Vagina (tissue), 2 donors: ENCODE measurements at regions not wholly inside any gene's neighbourhood (a gene's known extent, or its start where the extent isn't known, plus 50 kb on each side); places are given as distances from the start of the nearest gene placed in this dataset.

Experiments used
- DNase-seq, 2 donors: peaks; one replicate each; pipeline ENCODE4 v3.0.0-alpha.2; 2017; ENCODE audit errors: extremely low spot score in 2 of 2
- H3K27ac ChIP-seq: fragments of 200-600 bp; sonication (generic); one replicate; pipeline ENCODE4 v1.5.1; 2019
- H3K27me3 ChIP-seq: fragments of 200-600 bp; sonication (generic); one replicate; pipeline ENCODE4 v1.5.1; 2019
- H3K36me3 ChIP-seq, 2 donors: fragments of 200-600 bp; sonication (generic); one replicate each; pipeline ENCODE4 v1.5.1; 2017 to 2019
- H3K4me1 ChIP-seq: fragments of 200-600 bp; sonication (generic); one replicate; pipeline ENCODE4 v1.5.1; 2019
- H3K4me3 ChIP-seq, 2 donors: fragments of 200-600 bp; sonication (generic); 1 replicate in 1 of 2; 2 replicates in 1 of 2; pipeline ENCODE4 v1.5.1; 2016 to 2019
- H3K9me3 ChIP-seq: fragments of 200-600 bp; sonication (generic); one replicate; pipeline ENCODE4 v1.5.1; 2019
- CTCF ChIP-seq, 3 experiments: fragments of 450-650 bp in 2 of 3; fragments of 200-600 bp in 1 of 3; sonication (generic) in 1 of 3; IDR thresholded peaks; one replicate each; pipeline ENCODE4 v1.5.1; 2017 to 2019; ENCODE audit warnings: antibody characterized with exemption in 3 of 3, mild to moderate bottlenecking in 2 of 3, moderate library complexity in 2 of 3
- POLR2A ChIP-seq, 2 donors: fragments of 450-650 bp; IDR thresholded peaks; one replicate each; pipeline ENCODE4 v1.6.1; 2017; ENCODE audit warnings: antibody characterized with exemption in 2 of 2, mild to moderate bottlenecking in 2 of 2, moderate library complexity in 2 of 2
- POLR2AphosphoS5 ChIP-seq, 2 donors: sonication (generic); formaldehyde crosslinking; IDR thresholded peaks; one replicate each; pipeline ENCODE4 v1.9.0; 2017; ENCODE audit warnings: antibody characterized with exemption in 2 of 2, mild to moderate bottlenecking in 2 of 2, low read depth in 1 of 2; ENCODE audit not compliant: insufficient read depth in 1 of 2
- intact Hi-C: fragments of 100-400 bp; cut with DNase I; formaldehyde crosslinking; loops from one replicate; pipeline ENCODE4 v1.15.1; 2023

DNA sequence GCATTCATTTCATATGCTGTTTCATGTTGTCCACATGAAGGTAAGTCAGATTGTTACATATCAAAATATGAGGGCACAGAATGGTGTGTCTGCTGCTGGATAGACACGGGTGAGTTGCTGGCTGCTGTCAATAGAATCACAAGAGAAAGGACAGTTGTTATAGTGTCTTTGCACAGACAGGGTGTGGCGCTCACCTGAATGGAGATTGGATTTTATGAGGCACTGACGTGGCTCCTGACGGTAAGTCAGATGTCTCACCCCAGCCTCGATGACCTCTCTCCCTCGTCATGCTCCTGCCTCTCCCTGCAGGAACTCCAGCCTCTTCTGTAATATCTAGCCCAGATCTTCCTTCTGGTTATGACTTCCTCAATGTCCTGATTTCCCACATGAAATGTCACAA, 75.4 kb upstream of the SELENOP start:
- Histone ChIP-seq H3K36me3 (no peaks in the 10 kb centered on the region), H3K4me1 (peaks cover 8% of the 10 kb centered on the region), H3K9me3 (no peaks in the 10 kb centered on the region), H3K27me3 (no peaks in the 10 kb centered on the region), H3K27ac (no peak overlapping the region), H3K4me3 (no peak overlapping the region)
- peak in 1 of 2 donors; percentile 7 for TF ChIP-seq POLR2AphosphoS5 (IDR thresholded peaks at IDR 0.05; ENCODE audit: insufficient read depth in 1 of 2, low read depth in 1 of 2)
- no peak for TF ChIP-seq POLR2A (IDR thresholded peaks at IDR 0.05)
- intact Hi-C loops: no loop called here
- DNase-seq: no peak

DNA sequence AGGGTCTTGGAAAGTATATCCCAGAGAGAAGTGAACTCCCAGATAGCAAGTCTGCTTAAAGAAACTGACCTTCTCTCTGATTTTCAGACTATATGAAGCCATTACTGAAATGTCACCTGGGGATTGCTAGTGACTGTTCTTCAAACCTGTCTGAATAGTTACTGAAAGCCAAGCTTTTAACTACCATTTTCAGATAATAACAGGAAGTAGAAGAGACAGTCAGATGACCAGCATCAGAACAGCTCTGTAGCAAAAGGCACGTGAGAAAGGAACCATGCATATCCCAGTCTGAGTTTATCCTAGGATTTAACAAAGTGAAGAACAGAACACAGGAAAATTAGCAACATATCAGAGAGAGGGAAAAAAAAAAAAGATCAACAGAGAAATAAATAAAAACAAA, 74.9 kb upstream of the SELENOP start:
- Histone ChIP-seq H3K27ac (no peak overlapping the region), H3K9me3 (no peaks in the 10 kb centered on the region), H3K4me1 (peaks cover 8% of the 10 kb centered on the region), H3K27me3 (no peaks in the 10 kb centered on the region), H3K36me3 (no peaks in the 10 kb centered on the region), H3K4me3 (no peak overlapping the region)
- no peak for DNase-seq
- intact Hi-C loops: no loop called here
- TF ChIP-seq POLR2AphosphoS5 (IDR thresholded peaks at IDR 0.05; ENCODE audit: insufficient read depth in 1 of 2, low read depth in 1 of 2) (no peak), CTCF (IDR thresholded peaks at IDR 0.05) (no peak), POLR2A (IDR thresholded peaks at IDR 0.05) (no peak)

DNA sequence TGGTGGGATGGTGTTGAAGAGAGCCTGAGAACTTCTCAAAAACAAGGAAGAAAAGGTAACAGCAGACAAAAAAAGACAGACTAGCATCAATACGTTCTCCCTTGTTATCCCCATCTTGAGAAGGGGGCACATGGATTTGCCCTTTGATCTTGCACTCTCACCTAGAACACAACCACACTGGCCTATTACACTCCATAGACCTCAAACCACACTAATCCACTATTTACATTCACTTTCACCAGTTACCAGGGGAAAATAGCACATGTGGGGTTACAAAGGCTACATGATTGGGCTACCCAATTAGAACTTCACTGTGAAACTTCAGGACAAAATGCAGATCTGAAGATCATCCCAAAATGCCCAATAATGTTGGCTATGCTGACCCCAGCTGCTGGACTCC, 72.6 kb upstream of the SELENOP start:
- no peak overlapping the region for H3K27ac ChIP-seq
- no peak for DNase-seq
- no peaks in the 10 kb centered on the region for H3K27me3 ChIP-seq
- H3K9me3 ChIP-seq: no peaks in the 10 kb centered on the region
- H3K36me3 ChIP-seq: no peaks in the 10 kb centered on the region
- TF ChIP-seq CTCF (IDR thresholded peaks at IDR 0.05) (no peak), POLR2AphosphoS5 (IDR thresholded peaks at IDR 0.05; ENCODE audit: insufficient read depth in 1 of 2, low read depth in 1 of 2) (no peak), POLR2A (IDR thresholded peaks at IDR 0.05) (no peak)
- H3K4me3 ChIP-seq: no peak overlapping the region
- intact Hi-C loops: no loop called here
- H3K4me1 ChIP-seq: peaks cover 8% of the 10 kb centered on the region

DNA sequence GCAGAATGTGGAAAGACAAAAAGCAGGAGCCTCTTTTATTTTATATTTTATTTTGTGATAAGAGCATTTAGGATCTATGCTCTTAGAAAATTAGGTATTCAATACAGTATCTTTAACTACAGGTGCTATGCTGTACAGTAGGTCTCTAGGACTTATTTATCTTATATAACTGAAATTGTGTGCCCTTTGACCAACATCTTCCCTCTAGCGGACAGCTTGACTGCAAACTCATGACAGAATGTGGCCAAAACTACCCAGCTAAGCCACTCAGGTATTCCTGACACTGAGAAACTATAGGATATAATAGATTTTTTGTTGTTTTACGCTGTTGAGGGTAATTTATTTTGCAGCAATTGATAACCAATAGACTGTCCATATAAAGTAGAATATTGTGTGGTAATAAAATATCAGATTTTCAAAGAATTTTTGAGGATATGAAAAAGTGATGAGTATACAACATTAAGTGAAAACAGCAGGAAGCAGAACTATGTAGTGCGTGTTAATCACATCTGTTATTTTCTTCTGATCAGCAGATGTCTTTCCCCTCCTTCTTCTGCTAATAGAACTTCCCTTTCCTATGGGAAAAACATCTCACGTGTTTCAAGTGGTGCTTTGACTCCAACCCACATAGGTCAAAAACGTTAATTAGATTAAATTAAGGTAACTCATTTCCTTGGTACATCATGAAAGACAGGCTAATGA, 69.9 kb upstream of the SELENOP start:
- Histone ChIP-seq H3K9me3 (no peaks in the 10 kb centered on the region), H3K27ac (no peak overlapping the region), H3K27me3 (no peaks in the 10 kb centered on the region), H3K4me3 (no peak overlapping the region), H3K4me1 (no peaks in the 10 kb centered on the region), H3K36me3 (no peaks in the 10 kb centered on the region)
- DNase-seq: no peak
- TF ChIP-seq CTCF (IDR thresholded peaks at IDR 0.05) (no peak), POLR2AphosphoS5 (IDR thresholded peaks at IDR 0.05; ENCODE audit: insufficient read depth in 1 of 2, low read depth in 1 of 2) (no peak), POLR2A (IDR thresholded peaks at IDR 0.05) (no peak)
- intact Hi-C loops: no loop called here

DNA sequence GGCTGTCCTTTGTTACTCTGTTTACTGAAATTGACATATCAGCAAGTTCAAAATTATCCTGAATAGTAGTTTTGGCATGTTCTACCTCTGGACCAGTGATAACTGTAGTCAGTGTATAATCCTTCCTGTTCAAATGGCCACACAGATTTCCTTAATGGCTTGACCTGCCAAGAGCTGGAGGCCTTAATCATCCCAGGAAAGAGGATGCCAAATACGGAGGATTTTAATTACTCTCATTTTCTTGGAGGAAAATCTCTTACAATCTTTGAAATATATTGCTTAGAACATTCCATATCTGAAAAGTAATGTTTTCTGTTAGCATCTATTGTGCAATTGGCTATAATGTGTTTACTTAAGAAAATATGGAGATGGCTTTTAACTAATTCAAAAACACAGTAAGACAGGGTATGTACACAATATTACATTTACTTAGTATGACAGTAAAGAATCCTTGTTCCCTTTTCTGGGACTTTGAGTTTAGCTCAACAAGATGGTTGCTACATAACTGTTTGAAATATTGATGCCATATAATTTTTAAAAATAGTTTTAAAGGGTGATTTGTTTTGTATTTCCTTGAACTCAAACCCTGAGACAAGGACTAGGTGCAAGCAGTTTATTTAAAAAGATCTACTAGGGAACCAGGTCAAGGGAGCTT, 68.9 kb upstream of the SELENOP start:
- Histone ChIP-seq H3K27ac (no peak overlapping the region), H3K36me3 (no peaks in the 10 kb centered on the region), H3K4me3 (no peak overlapping the region), H3K4me1 (no peaks in the 10 kb centered on the region), H3K9me3 (no peaks in the 10 kb centered on the region), H3K27me3 (no peaks in the 10 kb centered on the region)
- TF ChIP-seq POLR2A (IDR thresholded peaks at IDR 0.05) (no peak), POLR2AphosphoS5 (IDR thresholded peaks at IDR 0.05; ENCODE audit: insufficient read depth in 1 of 2, low read depth in 1 of 2) (no peak), CTCF (IDR thresholded peaks at IDR 0.05) (no peak)
- no peak for DNase-seq
- intact Hi-C loops: no loop called here
